ENCODE measurements at regions not wholly inside any gene's neighbourhood (a gene's known extent, or its start where the extent isn't known, plus 50 kb on each side); places are given as distances from the start of the nearest gene placed in this dataset.

DNA sequence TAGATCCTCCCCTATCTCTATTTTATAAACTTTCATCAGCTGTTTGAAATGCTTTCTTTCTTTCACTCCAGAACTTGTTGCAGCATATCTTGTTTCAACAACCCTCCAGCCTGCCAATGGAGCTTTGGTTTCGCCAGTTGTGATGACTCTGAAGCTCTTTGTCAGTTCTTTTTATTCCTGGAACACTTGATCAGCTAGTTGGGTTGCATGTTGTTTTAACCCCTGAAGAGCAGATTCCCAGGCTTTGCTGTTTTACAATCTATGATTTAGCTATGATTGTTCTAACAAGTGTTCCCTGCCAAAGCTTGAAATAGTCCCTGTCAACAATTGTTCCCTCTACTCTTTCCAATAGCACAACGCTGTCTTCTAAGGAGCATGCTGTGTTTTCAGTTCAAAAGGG lies 50.6 kb upstream of the FUT8 start:
- TF ChIP-seq CTCF (IDR thresholded peaks at IDR 0.05) = no peak
- TF ChIP-seq POLR2A (IDR thresholded peaks at IDR 0.05) = no peak
- no peak for TF ChIP-seq EP300 (IDR thresholded peaks at IDR 0.05)
- TF ChIP-seq POLR2AphosphoS5 (IDR thresholded peaks at IDR 0.05) = peak in 1 of 2 donors; percentile 37

Measured in upper lobe of left lung (tissue), 4 donors.